Tibial nerve (tissue), 3 donors: ENCODE measurements at regions not wholly inside any gene's neighbourhood (a gene's known extent, or its start where the extent isn't known, plus 50 kb on each side); places are given as distances from the start of the nearest gene placed in this dataset.

Source experiments
- CTCF ChIP-seq, 5 experiments: fragments of 200-600 bp in 3 of 5; fragments of 450-650 bp in 2 of 5; sonication (generic) in 3 of 5; IDR thresholded peaks; one replicate each; pipeline ENCODE4 v1.5.1; 2016 to 2019; ENCODE audit warnings: antibody characterized with exemption in 5 of 5, mild to moderate bottlenecking in 3 of 5, moderate library complexity in 2 of 5
- POLR2A ChIP-seq, 2 donors: fragments of 450-650 bp; IDR thresholded peaks; one replicate each; pipeline ENCODE4 v1.6.1; 2017; ENCODE audit warnings: antibody characterized with exemption in 2 of 2, mild to moderate bottlenecking in 2 of 2, moderate library complexity in 2 of 2

DNA sequence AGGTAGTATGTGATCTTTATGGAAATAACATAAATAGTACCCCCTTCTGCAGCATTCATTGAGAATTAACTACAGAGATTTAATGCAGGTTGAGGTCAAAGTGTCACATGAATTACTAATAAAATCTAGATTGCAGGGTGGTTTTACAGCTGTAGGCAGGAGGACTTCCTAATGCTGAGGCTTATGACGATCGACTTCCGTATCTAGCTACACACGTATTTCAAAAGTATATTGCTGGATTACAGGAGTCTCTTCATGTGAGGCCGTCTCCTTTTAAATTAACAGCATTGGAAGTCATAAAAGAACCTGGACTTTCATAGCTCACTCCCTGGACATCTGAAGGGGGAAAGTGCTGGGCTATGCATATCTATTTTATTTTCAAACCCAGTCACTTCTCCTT is 180.9 kb downstream of the OSTF1 start:
- TF ChIP-seq CTCF (IDR thresholded peaks at IDR 0.05) (no peak), POLR2A (IDR thresholded peaks at IDR 0.05) (no peak)
